ENCODE measurements at regions not wholly inside any gene's neighbourhood (a gene's known extent, or its start where the extent isn't known, plus 50 kb on each side); places are given as distances from the start of the nearest gene placed in this dataset.

GRCh38 chr19:30792561-30793505, 420.6 kb downstream of the ZNF536 start:
- H3K4me1 ChIP-seq (ENCODE audit: control insufficient read depth, insufficient read depth, low read length, poor library complexity, severe bottlenecking): no peaks in the 10 kb centered on the region
- H3K4me3 ChIP-seq (ENCODE audit: insufficient read depth, low read depth, low read length, poor library complexity, severe bottlenecking): no peak overlapping the region
- no peaks in the 10 kb centered on the region for H3K36me3 ChIP-seq (ENCODE audit: control insufficient read depth, insufficient read depth, low read length)
- H3K9me3 ChIP-seq (ENCODE audit: control insufficient read depth, low read length): no peaks in the 10 kb centered on the region
- DNase-seq: no peak
- H3K27me3 ChIP-seq (replicated peaks; ENCODE audit: control insufficient read depth, insufficient read depth, low read length, poor library complexity, severe bottlenecking): peaks cover 5% of the 10 kb centered on the region
- H3K27ac ChIP-seq (ENCODE audit: insufficient read depth, low read length, poor library complexity, severe bottlenecking): no peak overlapping the region

- Histone ChIP-seq H3K9me3 (ENCODE audit: control insufficient read depth, low read length) (no peaks in the 10 kb centered on the region), H3K27ac (ENCODE audit: insufficient read depth, low read length, poor library complexity, severe bottlenecking) (no peak overlapping the region), H3K4me1 (ENCODE audit: control insufficient read depth, insufficient read depth, low read length, poor library complexity, severe bottlenecking) (no peaks in the 10 kb centered on the region), H3K36me3 (ENCODE audit: control insufficient read depth, insufficient read depth, low read length) (no peaks in the 10 kb centered on the region), H3K4me3 (ENCODE audit: insufficient read depth, low read depth, low read length, poor library complexity, severe bottlenecking) (no peak overlapping the region), H3K27me3 (replicated peaks; ENCODE audit: control insufficient read depth, insufficient read depth, low read length, poor library complexity, severe bottlenecking) (peaks cover 5% of the 10 kb centered on the region)
- DNase-seq: no peak
These were observed 418.9 kb downstream of the ZNF536 start for GRCh38 chr19:30791088-30791487.

DNA sequence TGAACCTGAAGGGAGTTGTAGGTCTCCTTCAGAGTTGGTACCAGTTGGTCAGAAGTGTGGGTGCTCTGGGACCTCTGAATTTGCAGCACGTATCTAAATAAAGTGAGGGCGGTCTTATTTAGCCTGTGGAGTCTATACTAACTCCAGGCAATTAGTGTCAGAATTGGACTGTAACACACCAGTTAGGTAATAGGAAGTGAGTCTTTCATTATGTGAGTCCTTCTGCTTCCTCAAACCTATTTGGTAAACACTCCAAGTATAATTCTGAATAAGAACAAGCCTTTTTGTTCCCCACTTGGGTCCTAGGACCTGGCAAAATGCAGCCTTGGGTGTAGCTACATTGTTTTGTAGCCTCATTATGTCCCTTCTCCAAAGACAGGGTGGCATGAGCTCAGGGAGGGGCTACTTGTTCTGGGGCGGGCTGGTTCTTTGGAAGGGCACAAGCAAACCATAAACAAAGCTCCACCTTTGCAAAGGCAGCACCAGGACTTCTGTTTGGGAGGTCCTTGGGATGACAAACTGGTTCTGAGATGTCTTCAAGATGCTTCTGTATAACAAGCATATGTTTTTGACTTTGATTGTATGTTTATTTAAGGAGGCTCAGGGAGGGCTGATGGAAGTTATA, 418.0 kb downstream of the ZNF536 start:
- no peaks in the 10 kb centered on the region for H3K9me3 ChIP-seq (ENCODE audit: control insufficient read depth, low read length)
- H3K27me3 ChIP-seq (replicated peaks; ENCODE audit: control insufficient read depth, insufficient read depth, low read length, poor library complexity, severe bottlenecking): no peaks in the 10 kb centered on the region
- H3K4me1 ChIP-seq (ENCODE audit: control insufficient read depth, insufficient read depth, low read length, poor library complexity, severe bottlenecking): no peaks in the 10 kb centered on the region
- no peak for DNase-seq
- H3K4me3 ChIP-seq (ENCODE audit: insufficient read depth, low read depth, low read length, poor library complexity, severe bottlenecking): no peak overlapping the region
- no peak overlapping the region for H3K27ac ChIP-seq (ENCODE audit: insufficient read depth, low read length, poor library complexity, severe bottlenecking)
- H3K36me3 ChIP-seq (ENCODE audit: control insufficient read depth, insufficient read depth, low read length): no peaks in the 10 kb centered on the region

GRCh38 chr19:30788105-30788765, 416.1 kb downstream of the ZNF536 start:
- Histone ChIP-seq H3K27ac (ENCODE audit: insufficient read depth, low read length, poor library complexity, severe bottlenecking) (no peak overlapping the region), H3K9me3 (ENCODE audit: control insufficient read depth, low read length) (no peaks in the 10 kb centered on the region), H3K4me1 (ENCODE audit: control insufficient read depth, insufficient read depth, low read length, poor library complexity, severe bottlenecking) (no peaks in the 10 kb centered on the region), H3K27me3 (replicated peaks; ENCODE audit: control insufficient read depth, insufficient read depth, low read length, poor library complexity, severe bottlenecking) (no peaks in the 10 kb centered on the region), H3K36me3 (ENCODE audit: control insufficient read depth, insufficient read depth, low read length) (no peaks in the 10 kb centered on the region), H3K4me3 (ENCODE audit: insufficient read depth, low read depth, low read length, poor library complexity, severe bottlenecking) (no peak overlapping the region)
- no peak for DNase-seq

DNA sequence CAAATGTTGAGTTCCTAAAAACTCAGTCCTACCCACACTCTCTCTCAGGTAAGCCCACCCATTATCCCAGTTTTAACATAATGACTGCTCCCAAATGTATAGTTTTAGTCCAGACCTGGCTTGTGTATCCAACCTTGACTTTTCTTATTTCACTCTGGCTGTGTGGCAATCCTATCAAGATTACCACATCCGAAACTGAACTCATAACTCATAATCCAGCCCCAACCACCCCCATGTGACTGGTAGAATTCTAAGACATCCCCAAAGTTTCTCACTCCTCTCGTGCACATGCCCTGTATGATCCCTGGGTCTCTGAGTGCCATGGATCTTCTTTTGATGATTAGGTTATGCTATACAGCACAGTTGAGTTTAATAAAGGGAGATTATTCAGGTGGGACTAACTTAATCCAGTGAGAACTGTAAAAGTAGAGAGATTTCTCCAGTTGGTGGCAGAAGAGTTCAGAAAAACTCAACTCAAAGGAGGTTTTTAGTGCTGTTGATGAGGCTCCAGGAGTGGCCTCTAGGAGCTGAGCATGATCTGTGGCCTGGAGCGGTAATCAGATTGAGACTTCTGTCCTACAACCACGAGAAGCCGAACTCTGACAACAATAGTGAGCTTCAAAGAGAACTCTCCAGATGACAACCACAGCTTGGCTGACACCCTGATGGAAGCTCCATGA, 413.4 kb downstream of the ZNF536 start:
- DNase-seq: no peak
- no peaks in the 10 kb centered on the region for H3K27me3 ChIP-seq (replicated peaks; ENCODE audit: control insufficient read depth, insufficient read depth, low read length, poor library complexity, severe bottlenecking)
- no peaks in the 10 kb centered on the region for H3K4me1 ChIP-seq (ENCODE audit: control insufficient read depth, insufficient read depth, low read length, poor library complexity, severe bottlenecking)
- no peak overlapping the region for H3K4me3 ChIP-seq (ENCODE audit: insufficient read depth, low read depth, low read length, poor library complexity, severe bottlenecking)
- H3K9me3 ChIP-seq (ENCODE audit: control insufficient read depth, low read length): no peaks in the 10 kb centered on the region
- no peak overlapping the region for H3K27ac ChIP-seq (ENCODE audit: insufficient read depth, low read length, poor library complexity, severe bottlenecking)
- H3K36me3 ChIP-seq (ENCODE audit: control insufficient read depth, insufficient read depth, low read length): no peaks in the 10 kb centered on the region

- DNase-seq: peak; percentile 6 to 41 (median 10)
- no peak overlapping the region for H3K4me3 ChIP-seq (ENCODE audit: insufficient read depth, low read depth, low read length, poor library complexity, severe bottlenecking)
- no peaks in the 10 kb centered on the region for H3K36me3 ChIP-seq (ENCODE audit: control insufficient read depth, insufficient read depth, low read length)
- no peaks in the 10 kb centered on the region for H3K27me3 ChIP-seq (replicated peaks; ENCODE audit: control insufficient read depth, insufficient read depth, low read length, poor library complexity, severe bottlenecking)
- H3K4me1 ChIP-seq (ENCODE audit: control insufficient read depth, insufficient read depth, low read length, poor library complexity, severe bottlenecking): no peaks in the 10 kb centered on the region
- H3K9me3 ChIP-seq (ENCODE audit: control insufficient read depth, low read length): no peaks in the 10 kb centered on the region
- H3K27ac ChIP-seq (ENCODE audit: insufficient read depth, low read length, poor library complexity, severe bottlenecking): no peak overlapping the region
These were observed 412.8 kb downstream of the ZNF536 start for GRCh38 chr19:30784850-30785457.

DNA sequence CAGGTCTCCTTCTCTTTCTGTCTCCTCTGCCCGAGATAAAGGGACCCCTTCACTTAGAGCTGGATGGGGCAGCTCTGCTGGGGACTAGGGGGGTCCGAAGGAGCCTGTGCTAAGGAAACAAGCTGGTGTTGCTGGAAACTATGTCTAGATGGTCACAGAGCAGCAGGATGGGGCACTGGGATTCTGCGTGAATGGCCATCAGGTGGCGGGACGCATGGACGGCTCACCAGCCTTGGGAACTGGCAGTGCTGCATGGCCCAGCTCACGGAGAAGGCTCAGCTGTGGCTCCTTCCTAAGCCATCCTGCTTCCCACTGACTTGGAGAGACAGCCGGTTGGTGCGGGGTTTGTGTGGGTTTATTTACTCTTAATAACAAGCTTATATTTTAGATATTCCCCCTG, 411.8 kb downstream of the ZNF536 start:
- Histone ChIP-seq H3K4me3 (ENCODE audit: insufficient read depth, low read depth, low read length, poor library complexity, severe bottlenecking) (no peak overlapping the region), H3K27ac (ENCODE audit: insufficient read depth, low read length, poor library complexity, severe bottlenecking) (no peak overlapping the region), H3K27me3 (replicated peaks; ENCODE audit: control insufficient read depth, insufficient read depth, low read length, poor library complexity, severe bottlenecking) (no peaks in the 10 kb centered on the region), H3K4me1 (ENCODE audit: control insufficient read depth, insufficient read depth, low read length, poor library complexity, severe bottlenecking) (no peaks in the 10 kb centered on the region), H3K9me3 (ENCODE audit: control insufficient read depth, low read length) (no peaks in the 10 kb centered on the region), H3K36me3 (ENCODE audit: control insufficient read depth, insufficient read depth, low read length) (no peaks in the 10 kb centered on the region)
- DNase-seq: no peak

- H3K4me3 ChIP-seq (ENCODE audit: insufficient read depth, low read depth, low read length, poor library complexity, severe bottlenecking): no peak overlapping the region
- H3K4me1 ChIP-seq (ENCODE audit: control insufficient read depth, insufficient read depth, low read length, poor library complexity, severe bottlenecking): no peaks in the 10 kb centered on the region
- no peaks in the 10 kb centered on the region for H3K9me3 ChIP-seq (ENCODE audit: control insufficient read depth, low read length)
- DNase-seq: no peak
- no peaks in the 10 kb centered on the region for H3K36me3 ChIP-seq (ENCODE audit: control insufficient read depth, insufficient read depth, low read length)
- no peak overlapping the region for H3K27ac ChIP-seq (ENCODE audit: insufficient read depth, low read length, poor library complexity, severe bottlenecking)
- no peaks in the 10 kb centered on the region for H3K27me3 ChIP-seq (replicated peaks; ENCODE audit: control insufficient read depth, insufficient read depth, low read length, poor library complexity, severe bottlenecking)
These were observed 411.0 kb downstream of the ZNF536 start for GRCh38 chr19:30783212-30783611.

DNA sequence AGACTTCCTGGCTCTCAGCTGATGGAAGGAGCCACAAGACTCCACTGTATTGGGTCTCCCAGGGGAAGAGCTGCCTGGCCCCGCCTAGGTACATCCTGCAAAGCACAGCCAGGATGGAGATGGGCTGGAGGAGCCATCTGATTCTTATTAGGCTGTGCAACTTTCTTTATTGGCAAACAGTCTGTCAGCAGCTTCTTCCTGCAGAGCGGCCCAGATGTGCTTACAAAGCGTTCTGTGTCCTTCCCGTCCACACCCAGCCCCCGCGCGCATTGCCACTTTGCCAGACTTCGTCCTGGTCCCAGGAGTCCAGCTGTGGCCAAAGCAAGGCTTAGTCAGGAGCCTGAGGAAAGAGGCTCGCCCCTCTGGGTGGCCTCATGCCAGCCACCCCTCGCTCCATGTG, 409.3 kb downstream of the ZNF536 start:
- DNase-seq: no peak
- Histone ChIP-seq H3K27ac (ENCODE audit: insufficient read depth, low read length, poor library complexity, severe bottlenecking) (no peak overlapping the region), H3K36me3 (ENCODE audit: control insufficient read depth, insufficient read depth, low read length) (no peaks in the 10 kb centered on the region), H3K4me1 (ENCODE audit: control insufficient read depth, insufficient read depth, low read length, poor library complexity, severe bottlenecking) (no peaks in the 10 kb centered on the region), H3K9me3 (ENCODE audit: control insufficient read depth, low read length) (no peaks in the 10 kb centered on the region), H3K4me3 (ENCODE audit: insufficient read depth, low read depth, low read length, poor library complexity, severe bottlenecking) (no peak overlapping the region), H3K27me3 (replicated peaks; ENCODE audit: control insufficient read depth, insufficient read depth, low read length, poor library complexity, severe bottlenecking) (no peaks in the 10 kb centered on the region)

Measured in effector memory CD4-positive, alpha-beta T cell (primary cell).